Ascending aorta (tissue), 2 donors: ENCODE measurements at regions not wholly inside any gene's neighbourhood (a gene's known extent, or its start where the extent isn't known, plus 50 kb on each side); places are given as distances from the start of the nearest gene placed in this dataset.

Experiments
- DNase-seq, 2 donors: peaks; one replicate each; pipeline ENCODE4 v3.0.0-alpha.2; 2019; ENCODE audit warnings: low spot score in 2 of 2
- H3K27ac ChIP-seq, 2 donors: fragments of 200-600 bp; sonication (generic); one replicate each; pipeline ENCODE4 v1.5.1; 2016 to 2017; ENCODE audit warnings: mild to moderate bottlenecking in 1 of 2
- H3K27me3 ChIP-seq: fragments of 200-600 bp; sonication (generic); one replicate; pipeline ENCODE4 v1.5.1; 2017
- H3K36me3 ChIP-seq, 2 donors: fragments of 200-600 bp; sonication (generic); one replicate each; pipeline ENCODE4 v1.5.1; 2016
- H3K4me1 ChIP-seq, 2 donors: fragments of 200-600 bp; sonication (generic); one replicate each; pipeline ENCODE4 v1.5.1; 2016 to 2017; ENCODE audit warnings: mild to moderate bottlenecking in 1 of 2
- H3K4me3 ChIP-seq, 2 donors: fragments of 200-600 bp; sonication (generic); one replicate each; pipeline ENCODE4 v1.5.1; 2016 to 2017; ENCODE audit warnings: mild to moderate bottlenecking in 1 of 2
- H3K9me3 ChIP-seq, 2 donors: fragments of 200-600 bp; sonication (generic); one replicate each; pipeline ENCODE4 v1.5.1; 2016
- CTCF ChIP-seq, 3 experiments: fragments of 200-600 bp in 2 of 3; fragments of 450-650 bp in 1 of 3; sonication (generic) in 2 of 3; IDR thresholded peaks; one replicate each; pipeline ENCODE4 v1.5.1; 2016 to 2019; ENCODE audit warnings: antibody characterized with exemption in 3 of 3, mild to moderate bottlenecking in 1 of 3, moderate library complexity in 1 of 3
- intact Hi-C: fragments of 100-400 bp; cut with DNase I; formaldehyde crosslinking; loops from one replicate; pipeline ENCODE4 v1.15.1; 2023

- Histone ChIP-seq H3K27ac (no peak overlapping the region), H3K4me1 (peaks cover 5 to 14% of the 10 kb centered on the region in 2 donors), H3K4me3 (no peak overlapping the region), H3K27me3 (no peaks in the 10 kb centered on the region), H3K9me3 (no peaks in the 10 kb centered on the region), H3K36me3 (no peaks in the 10 kb centered on the region)
- no peak for TF ChIP-seq CTCF (IDR thresholded peaks at IDR 0.05)
- no peak for DNase-seq
- intact Hi-C loops, result loop anchor here (5.0 kb wide), 2 partner anchors 248 to 318 kb away; no protein-coding TSS in a partner anchor
Measured at GRCh38 chr2:237159006-237159911, 73.6 kb downstream of the COPS8 start.

GRCh38 chr2:237160271-237160919, 74.7 kb downstream of the COPS8 start:
- no peak overlapping the region for H3K27ac ChIP-seq
- no peak for TF ChIP-seq CTCF (IDR thresholded peaks at IDR 0.05)
- no peak overlapping the region for H3K4me3 ChIP-seq
- H3K27me3 ChIP-seq, result no peaks in the 10 kb centered on the region
- no peak for DNase-seq
- no peaks in the 10 kb centered on the region for H3K36me3 ChIP-seq
- H3K4me1 ChIP-seq, result peaks cover 5 to 14% of the 10 kb centered on the region in 2 donors
- intact Hi-C loops, result no loop called here
- H3K9me3 ChIP-seq, result no peaks in the 10 kb centered on the region

- Histone ChIP-seq H3K4me1 (peaks cover 5 to 11% of the 10 kb centered on the region in 2 donors), H3K27ac (no peak overlapping the region), H3K4me3 (no peak overlapping the region), H3K27me3 (no peaks in the 10 kb centered on the region), H3K36me3 (no peaks in the 10 kb centered on the region), H3K9me3 (no peaks in the 10 kb centered on the region)
- DNase-seq, result peak in 1 of 2 donors; percentile 66
- no peak for TF ChIP-seq CTCF (IDR thresholded peaks at IDR 0.05)
- intact Hi-C loops, result no loop called here
Measured at GRCh38 chr2:237161189-237161588, 75.5 kb downstream of the COPS8 start.

- H3K4me1 ChIP-seq, result no peaks in the 10 kb centered on the region
- DNase-seq, result no peak
- H3K27me3 ChIP-seq, result no peaks in the 10 kb centered on the region
- peaks cover 0 to 1% of the 10 kb centered on the region in 2 donors for H3K9me3 ChIP-seq
- H3K4me3 ChIP-seq, result no peak overlapping the region
- intact Hi-C loops, result no loop called here
- H3K27ac ChIP-seq, result no peak overlapping the region
- no peaks in the 10 kb centered on the region for H3K36me3 ChIP-seq
- TF ChIP-seq CTCF (IDR thresholded peaks at IDR 0.05), result no peak
Measured at GRCh38 chr2:237162959-237163358, 77.3 kb downstream of the COPS8 start.

- no peak overlapping the region for H3K27ac ChIP-seq
- H3K9me3 ChIP-seq, result peaks cover 0 to 3% of the 10 kb centered on the region in 2 donors
- DNase-seq, result no peak
- H3K4me1 ChIP-seq, result no peaks in the 10 kb centered on the region
- TF ChIP-seq CTCF (IDR thresholded peaks at IDR 0.05), result no peak
- no peaks in the 10 kb centered on the region for H3K27me3 ChIP-seq
- H3K36me3 ChIP-seq, result no peaks in the 10 kb centered on the region
- intact Hi-C loops, result no loop called here
- H3K4me3 ChIP-seq, result no peak overlapping the region
Measured at GRCh38 chr2:237164474-237165042, 78.9 kb downstream of the COPS8 start.
